IMR-90 (cell line): ENCODE measurements at regions not wholly inside any gene's neighbourhood (a gene's known extent, or its start where the extent isn't known, plus 50 kb on each side); places are given as distances from the start of the nearest gene placed in this dataset.

Source experiments
- BHLHE40 ChIP-seq: fragments of 150-350 bp; IDR thresholded peaks from 2 replicates; pipeline ENCODE4 v1.6.1; 2016; ENCODE audit warnings: mild to moderate bottlenecking, low read depth, low read length
- CEBPB ChIP-seq: IDR thresholded peaks from 2 replicates; pipeline ENCODE4 v1.6.1; 2012; ENCODE audit warnings: low read depth, low read length, improper control_type of control experiment
- CTCF ChIP-seq: conservative IDR thresholded peaks from 2 replicates; pipeline ENCODE4 v1.5.1; 2012; ENCODE audit warnings: mild to moderate bottlenecking, low read depth, low read length, improper control_type of control experiment
- FOS ChIP-seq: fragments of 150-350 bp; IDR thresholded peaks from 2 replicates; pipeline ENCODE4 v1.6.1; 2016; ENCODE audit warnings: low read depth, low read length
- MAFK ChIP-seq: IDR thresholded peaks from 2 replicates; pipeline ENCODE4 v1.6.1; 2012; ENCODE audit warnings: low read depth, low read length, improper control_type of control experiment
- MAZ ChIP-seq: IDR thresholded peaks from 2 replicates; pipeline ENCODE4 v1.6.1; 2012; ENCODE audit warnings: low read depth, mild to moderate bottlenecking, low read length, improper control_type of control experiment, moderate library complexity, borderline replicate concordance
- MXI1 ChIP-seq: IDR thresholded peaks from 2 replicates; pipeline ENCODE4 v1.6.1; 2012; ENCODE audit warnings: low read depth, mild to moderate bottlenecking, low read length, moderate library complexity, borderline replicate concordance
- POLR2A ChIP-seq: IDR thresholded peaks from 2 replicates; pipeline ENCODE4 v1.6.1; 2012; ENCODE audit warnings: mild to moderate bottlenecking, low read depth, low read length
- RAD21 ChIP-seq: IDR thresholded peaks from 2 replicates; pipeline ENCODE4 v1.6.1; 2012; ENCODE audit warnings: low read length, improper control_type of control experiment
- RFX5 ChIP-seq: IDR thresholded peaks from 2 replicates; pipeline ENCODE4 v1.8.0; 2012; ENCODE audit warnings: low read depth, mild to moderate bottlenecking, low read length, moderate library complexity
- SMC3 ChIP-seq: fragments of 150-350 bp; IDR thresholded peaks from 2 replicates; pipeline ENCODE4 v1.6.1; 2016; ENCODE audit warnings: low read depth, mild to moderate bottlenecking, antibody characterized with exemption, low read length, moderate library complexity
- USF2 ChIP-seq: fragments of 150-350 bp; IDR thresholded peaks from 2 replicates; pipeline ENCODE4 v1.6.1; 2017; ENCODE audit warnings: mild to moderate bottlenecking, antibody characterized with exemption, low read length, low read depth
- TF ChIP-seq, protein P1 (sequence below): fragments of 150-350 bp; IDR thresholded peaks from 2 replicates; pipeline ENCODE4 v1.6.1; 2016; ENCODE audit warnings: low read depth, mild to moderate bottlenecking, low read length, moderate library complexity, borderline replicate concordance

- TF ChIP-seq CTCF (no peak), RAD21 (no peak), MAFK (no peak), SMC3 (no peak), USF2 (no peak), POLR2A (no peak), FOS (no peak), BHLHE40 (no peak), MXI1 (no peak), RFX5 (no peak), MAZ (no peak), CEBPB (no peak; the same call in 1 of the 2 replicates)
- TF ChIP-seq, protein P1, sequence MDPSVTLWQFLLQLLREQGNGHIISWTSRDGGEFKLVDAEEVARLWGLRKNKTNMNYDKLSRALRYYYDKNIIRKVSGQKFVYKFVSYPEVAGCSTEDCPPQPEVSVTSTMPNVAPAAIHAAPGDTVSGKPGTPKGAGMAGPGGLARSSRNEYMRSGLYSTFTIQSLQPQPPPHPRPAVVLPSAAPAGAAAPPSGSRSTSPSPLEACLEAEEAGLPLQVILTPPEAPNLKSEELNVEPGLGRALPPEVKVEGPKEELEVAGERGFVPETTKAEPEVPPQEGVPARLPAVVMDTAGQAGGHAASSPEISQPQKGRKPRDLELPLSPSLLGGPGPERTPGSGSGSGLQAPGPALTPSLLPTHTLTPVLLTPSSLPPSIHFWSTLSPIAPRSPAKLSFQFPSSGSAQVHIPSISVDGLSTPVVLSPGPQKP, result no peak
Observed at GRCh38 chr6:112683106-112683505, 336.0 kb downstream of the RFPL4B start.
